Stimulated activated CD8-positive, alpha-beta memory T cell treated with anti-CD3 and anti-CD28 coated beads, Interleukin-15, amount 100 ng/mL, for 48 hours (primary cell): ENCODE measurements at regions not wholly inside any gene's neighbourhood (a gene's known extent, or its start where the extent isn't known, plus 50 kb on each side); places are given as distances from the start of the nearest gene placed in this dataset.

Experiments used
- DNase-seq, 2 donors: peaks; one replicate each; pipeline ENCODE4 v3.0.0-alpha.2; 2020; ENCODE audit warnings: low read depth in 2 of 2

- DNase-seq, result no peak
Observed at GRCh38 chr13:39858794-39859193, 203.3 kb downstream of the COG6 start.

DNA sequence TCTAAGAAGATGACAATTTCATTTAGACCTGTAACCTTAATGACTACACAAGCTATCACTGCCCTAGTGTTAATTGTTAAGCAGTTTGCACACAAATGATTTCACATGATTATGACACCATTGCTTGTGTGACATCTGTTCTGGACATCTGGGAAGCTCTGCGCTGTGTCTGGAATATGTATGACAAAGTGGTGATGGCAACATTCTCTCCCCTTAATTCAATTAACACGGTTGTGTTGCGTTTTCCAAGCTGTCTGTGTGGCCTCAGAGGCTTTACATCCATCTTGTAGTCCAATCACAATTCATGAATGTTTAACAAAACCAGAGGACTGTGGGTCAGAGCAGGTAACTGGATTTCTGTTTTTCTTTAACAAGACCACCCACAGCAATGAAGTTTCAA lies 204.4 kb downstream of the COG6 start:
- no peak for DNase-seq

GRCh38 chr13:39862900-39863299 lies 207.4 kb downstream of the COG6 start:
- DNase-seq, result no peak

DNA sequence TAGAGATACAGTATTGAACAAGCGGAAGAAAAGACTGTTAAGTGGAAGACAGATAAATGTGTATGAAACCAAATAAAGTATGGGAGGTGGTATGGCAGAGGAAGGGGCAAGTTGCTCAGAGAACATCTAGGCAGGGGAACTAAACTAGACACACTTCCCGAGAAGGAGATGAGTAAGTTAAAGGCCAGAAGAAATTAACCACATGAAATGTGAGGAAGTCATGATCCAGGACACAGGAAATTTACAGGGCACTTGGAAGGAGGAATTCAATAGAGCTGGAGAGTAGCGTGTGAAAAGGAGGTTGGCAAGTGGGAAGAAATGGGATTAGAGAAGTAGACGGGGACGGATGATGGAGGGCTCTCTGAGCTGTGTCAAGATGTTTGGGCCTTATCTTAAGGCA lies 208.8 kb downstream of the COG6 start:
- no peak for DNase-seq

DNA sequence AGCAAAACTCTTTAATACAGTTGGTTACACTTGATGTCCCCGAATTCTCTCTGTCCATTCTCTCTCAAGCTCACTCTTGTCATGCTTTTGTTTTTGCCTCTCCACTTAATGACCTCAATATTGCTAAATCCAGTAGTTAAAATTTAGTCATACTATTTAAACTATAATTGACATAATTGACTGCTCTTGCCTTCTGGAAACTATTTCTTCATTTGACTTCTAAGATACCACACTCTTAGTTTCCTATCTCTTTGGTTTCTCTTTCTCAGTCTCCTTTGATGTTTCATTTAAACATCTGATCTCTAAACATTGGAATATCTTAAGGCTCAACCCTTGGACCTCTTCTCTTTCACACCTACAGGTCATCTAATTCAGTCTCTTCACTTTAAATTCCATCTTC lies 211.3 kb downstream of the COG6 start:
- no peak for DNase-seq

DNA sequence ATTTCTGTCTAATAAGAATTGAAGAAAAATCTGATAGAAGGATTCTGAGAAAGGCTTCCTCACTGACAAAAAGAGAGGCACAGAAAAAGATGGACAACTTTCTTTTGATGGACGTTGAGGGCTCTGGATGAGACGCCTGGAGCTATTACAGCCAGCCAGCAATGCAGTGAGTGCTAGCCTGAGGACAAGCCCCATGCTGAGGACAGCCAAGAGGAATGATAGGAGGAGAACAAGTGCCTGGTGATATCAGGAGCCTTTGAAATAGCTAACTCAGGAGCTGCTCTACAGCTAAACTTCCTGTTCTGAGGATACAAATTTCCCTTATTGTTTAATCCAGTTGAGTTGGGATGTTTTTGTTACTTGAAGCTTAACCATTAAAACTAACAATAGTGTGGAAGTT lies 212.3 kb downstream of the COG6 start:
- no peak for DNase-seq

- no peak for DNase-seq
Observed at GRCh38 chr13:39870197-39870747, 214.8 kb downstream of the COG6 start.

DNA sequence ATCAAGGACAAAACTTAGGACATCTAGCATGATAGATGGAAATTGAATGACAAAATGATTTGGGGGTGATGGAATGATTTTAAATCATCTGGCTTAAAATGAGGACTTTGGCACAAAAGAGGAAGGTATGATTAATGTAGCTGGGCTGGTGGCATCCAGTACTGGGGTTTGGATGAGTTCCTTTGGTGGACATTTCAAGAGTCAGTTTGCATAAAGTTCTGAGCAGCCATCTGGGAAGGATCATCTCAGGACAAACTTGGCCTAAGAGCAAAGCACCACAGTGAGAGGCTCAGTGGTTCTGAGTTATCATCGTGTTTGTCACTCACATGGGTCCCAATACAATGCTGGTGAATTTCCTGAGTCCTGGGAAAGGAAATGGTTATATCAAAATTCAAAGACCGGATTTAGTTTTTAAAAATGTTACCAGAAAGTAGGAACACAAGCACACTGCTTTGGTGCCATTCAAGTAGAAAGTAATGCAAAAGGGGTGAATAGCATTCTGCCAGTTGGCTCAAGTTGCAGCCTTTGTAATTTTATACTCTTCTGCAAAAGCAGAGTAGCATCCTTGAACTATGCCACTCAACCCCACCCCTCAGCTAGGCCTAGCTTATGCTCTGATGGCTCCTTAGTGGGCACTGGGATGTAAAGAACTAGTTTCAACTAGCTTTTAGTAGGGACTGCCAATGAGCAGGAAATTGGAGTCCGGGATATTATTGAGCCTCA lies 219.0 kb downstream of the COG6 start:
- no peak for DNase-seq

- DNase-seq, result no peak
Observed at GRCh38 chr13:39875111-39875987, 219.9 kb downstream of the COG6 start.

- no peak for DNase-seq
Observed at GRCh38 chr13:39876258-39876657, 220.8 kb downstream of the COG6 start.

- DNase-seq, result no peak
Observed at GRCh38 chr13:39877134-39877533, 221.7 kb downstream of the COG6 start.

GRCh38 chr13:39879286-39880035 lies 224.0 kb downstream of the COG6 start:
- no peak for DNase-seq

GRCh38 chr13:39881383-39881782 lies 225.9 kb downstream of the COG6 start:
- DNase-seq, result no peak

- DNase-seq, result no peak
Observed at GRCh38 chr13:39881887-39882286, 226.4 kb downstream of the COG6 start.

DNA sequence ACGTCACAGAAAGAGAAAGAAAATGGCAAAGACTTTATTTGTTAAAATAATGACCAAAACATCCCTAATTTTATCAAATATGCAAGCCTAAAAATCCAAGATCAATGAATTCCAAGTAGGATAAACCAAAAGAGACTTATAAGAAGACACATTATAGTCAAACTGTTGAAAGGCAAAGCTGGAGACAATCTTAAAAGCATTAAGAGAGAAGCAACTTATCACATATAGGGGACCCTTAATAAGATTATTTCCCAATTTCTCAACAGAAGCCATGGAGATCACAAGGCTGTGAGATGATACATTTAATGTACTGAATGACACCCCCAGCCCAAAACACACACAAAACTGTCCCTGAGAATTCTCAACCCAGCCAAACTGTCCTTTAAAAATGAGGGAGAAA lies 228.7 kb downstream of the COG6 start:
- DNase-seq, result no peak

GRCh38 chr13:39886336-39886735 lies 230.9 kb downstream of the COG6 start:
- no peak for DNase-seq

GRCh38 chr13:39887387-39887786 lies 231.9 kb downstream of the COG6 start:
- no peak for DNase-seq

- DNase-seq, result no peak
Observed at GRCh38 chr13:39888865-39889810, 233.7 kb downstream of the COG6 start.

DNA sequence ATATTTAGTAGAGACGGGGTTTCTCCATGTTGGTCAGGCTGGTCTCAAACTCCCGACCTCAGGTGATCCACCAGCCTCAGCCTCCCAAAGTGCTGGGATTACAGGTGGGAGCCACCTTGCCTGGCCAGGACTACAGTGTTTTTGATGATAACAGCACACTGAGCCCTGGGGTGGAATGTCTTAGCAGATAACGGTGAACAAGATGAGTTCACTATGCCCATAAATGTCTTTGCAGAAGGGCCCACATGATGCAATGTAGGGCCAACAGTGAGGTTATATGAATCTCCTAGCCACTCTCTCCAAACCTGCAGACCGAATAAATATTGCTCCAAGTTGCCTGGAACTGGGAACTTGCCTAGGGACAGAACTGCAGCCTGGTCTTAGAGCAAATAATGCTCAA lies 235.1 kb downstream of the COG6 start:
- DNase-seq, result no peak

DNA sequence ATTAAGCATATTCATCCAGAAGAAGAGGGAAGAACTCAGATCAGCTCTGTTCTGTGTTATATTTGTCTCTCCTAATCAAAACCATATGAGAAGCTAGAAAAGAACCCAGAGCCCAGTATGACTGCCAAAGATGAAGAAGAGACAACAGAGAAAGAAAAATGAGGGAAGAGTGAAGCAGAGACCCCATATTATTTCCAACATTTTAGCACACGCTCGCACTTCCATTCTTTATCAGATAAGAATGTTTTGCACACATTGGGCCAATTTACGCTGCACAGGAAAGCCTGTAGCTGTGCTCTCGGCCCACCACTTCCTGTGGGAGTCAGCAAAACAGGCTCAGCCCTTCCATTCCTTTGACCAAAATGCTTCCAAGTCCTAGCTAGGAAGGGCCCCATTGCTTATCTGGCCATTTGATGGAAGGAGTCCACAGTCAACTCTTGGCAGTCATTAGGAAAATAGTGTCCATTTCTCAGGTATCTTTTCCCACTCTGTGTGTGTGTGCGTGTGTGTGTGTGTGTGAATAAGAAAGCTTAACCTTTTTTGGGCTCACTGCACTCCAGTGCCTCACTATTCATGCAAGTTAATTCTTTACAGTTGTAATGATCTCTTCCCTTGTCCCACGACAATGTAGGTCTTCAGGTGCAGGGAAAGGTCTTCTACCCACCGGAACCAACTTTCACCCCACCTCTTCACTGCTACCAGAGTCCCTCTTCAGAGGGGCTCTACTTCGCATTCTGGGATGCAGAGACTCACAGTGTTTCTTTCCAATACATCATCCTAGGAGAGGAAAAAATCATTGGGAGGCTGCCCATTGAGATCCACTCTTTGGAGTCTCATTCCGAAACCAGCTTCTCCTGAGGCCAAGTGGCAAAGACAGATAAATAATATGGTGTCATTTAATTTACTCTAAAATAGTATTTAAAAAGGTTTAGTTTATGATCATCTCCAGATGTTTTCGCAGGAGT lies 237.5 kb downstream of the COG6 start:
- DNase-seq, result no peak
